Bronchial epithelial cell (primary cell): ENCODE measurements at regions not wholly inside any gene's neighbourhood (a gene's known extent, or its start where the extent isn't known, plus 50 kb on each side); places are given as distances from the start of the nearest gene placed in this dataset.
A peak's percentile ranks its signal among the peaks of the same experiment; 100 is the strongest.

Experiments used
- DNase-seq: peaks from one replicate; pipeline ENCODE4 v3.0.0-alpha.2; 2010; ENCODE audit warnings: low read depth
- FAIRE-seq: peaks from 2 replicates; lab custom pipeline; 2011; peaks lifted over from hg19 to GRCh38; lab: Jason Lieb, UNC
- H3K27me3 ChIP-seq: 2 replicates; pipeline ENCODE4 v1.5.1; 2011; ENCODE audit warnings: low read length; ENCODE audit not compliant: control insufficient read depth, insufficient read depth
- H3K36me3 ChIP-seq: 2 replicates; pipeline ENCODE4 v1.5.1; 2011; ENCODE audit warnings: low read length; ENCODE audit not compliant: control insufficient read depth, insufficient read depth
- H3K4me3 ChIP-seq: 2 replicates; pipeline ENCODE4 v1.5.1; 2011; ENCODE audit warnings: mild to moderate bottlenecking, low read depth, low read length, control low read depth
- TF ChIP-seq, protein P1 (sequence below): IDR thresholded peaks from 2 replicates; pipeline ENCODE4 v1.5.1; 2011; ENCODE audit warnings: mild to moderate bottlenecking, moderate library complexity, low read length, control low read depth, inconsistent platforms; ENCODE audit not compliant: insufficient read depth, severe bottlenecking

GRCh38 chrX:20756585-20756984 is 489.9 kb upstream of the RPS6KA3 start:
- TF ChIP-seq, protein P1, sequence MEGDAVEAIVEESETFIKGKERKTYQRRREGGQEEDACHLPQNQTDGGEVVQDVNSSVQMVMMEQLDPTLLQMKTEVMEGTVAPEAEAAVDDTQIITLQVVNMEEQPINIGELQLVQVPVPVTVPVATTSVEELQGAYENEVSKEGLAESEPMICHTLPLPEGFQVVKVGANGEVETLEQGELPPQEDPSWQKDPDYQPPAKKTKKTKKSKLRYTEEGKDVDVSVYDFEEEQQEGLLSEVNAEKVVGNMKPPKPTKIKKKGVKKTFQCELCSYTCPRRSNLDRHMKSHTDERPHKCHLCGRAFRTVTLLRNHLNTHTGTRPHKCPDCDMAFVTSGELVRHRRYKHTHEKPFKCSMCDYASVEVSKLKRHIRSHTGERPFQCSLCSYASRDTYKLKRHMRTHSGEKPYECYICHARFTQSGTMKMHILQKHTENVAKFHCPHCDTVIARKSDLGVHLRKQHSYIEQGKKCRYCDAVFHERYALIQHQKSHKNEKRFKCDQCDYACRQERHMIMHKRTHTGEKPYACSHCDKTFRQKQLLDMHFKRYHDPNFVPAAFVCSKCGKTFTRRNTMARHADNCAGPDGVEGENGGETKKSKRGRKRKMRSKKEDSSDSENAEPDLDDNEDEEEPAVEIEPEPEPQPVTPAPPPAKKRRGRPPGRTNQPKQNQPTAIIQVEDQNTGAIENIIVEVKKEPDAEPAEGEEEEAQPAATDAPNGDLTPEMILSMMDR = no peak
- Histone ChIP-seq H3K36me3 (no peaks in the 10 kb centered on the region), H3K4me3 (no peak overlapping the region), H3K27me3 (no peaks in the 10 kb centered on the region)
- no peak for FAIRE-seq
- DNase-seq = no peak

- H3K36me3 ChIP-seq = no peaks in the 10 kb centered on the region
- TF ChIP-seq, protein P1 = no peak
- H3K27me3 ChIP-seq = no peaks in the 10 kb centered on the region
- FAIRE-seq = no peak
- H3K4me3 ChIP-seq = no peak overlapping the region
- peak; percentile 7 for DNase-seq
Measured at GRCh38 chrX:20753076-20753475, 486.4 kb upstream of the RPS6KA3 start.

DNA sequence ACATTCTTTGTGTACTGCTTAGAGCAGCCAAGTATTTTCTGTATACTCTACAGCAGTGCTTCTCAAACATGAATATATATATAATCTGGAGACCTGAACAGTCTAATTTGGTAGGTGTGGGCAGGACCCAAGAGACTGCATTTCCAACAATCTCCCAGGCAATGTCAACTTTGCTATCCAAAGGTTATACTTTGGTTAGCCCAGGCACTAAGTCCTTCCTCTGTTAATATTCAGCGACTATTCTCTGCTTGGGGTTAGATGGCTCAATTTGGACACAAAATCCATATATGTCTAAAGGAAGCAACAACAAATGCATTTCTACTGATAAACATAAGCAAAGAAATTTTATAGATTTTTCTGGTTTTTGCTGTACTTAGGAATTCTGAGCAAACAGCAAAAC is 480.0 kb upstream of the RPS6KA3 start:
- no peaks in the 10 kb centered on the region for H3K27me3 ChIP-seq
- H3K36me3 ChIP-seq = no peaks in the 10 kb centered on the region
- TF ChIP-seq, protein P1 = no peak
- no peak for DNase-seq
- no peak overlapping the region for H3K4me3 ChIP-seq
- FAIRE-seq = no peak

DNA sequence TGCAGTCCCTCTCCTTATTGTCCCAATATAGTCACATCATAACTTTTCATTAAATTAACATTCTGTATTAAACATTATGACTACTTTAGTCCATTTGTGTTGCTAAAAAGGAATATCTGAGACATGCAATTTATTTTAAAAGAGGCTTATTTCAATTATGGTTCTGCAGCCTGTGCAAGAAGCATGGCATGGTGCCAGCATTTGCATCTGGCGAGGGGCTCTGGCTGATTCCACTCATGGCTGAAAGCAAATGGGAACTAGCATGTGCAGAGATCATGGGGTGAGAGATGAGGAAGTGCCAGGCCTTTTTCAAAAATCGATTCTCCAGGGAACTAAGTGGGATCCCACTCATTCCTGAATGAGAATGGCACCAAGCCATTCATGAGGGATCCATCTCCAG is 476.3 kb upstream of the RPS6KA3 start:
- FAIRE-seq (no peak), DNase-seq (no peak)
- H3K4me3 ChIP-seq = no peak overlapping the region
- H3K36me3 ChIP-seq = no peaks in the 10 kb centered on the region
- TF ChIP-seq, protein P1 = no peak
- no peaks in the 10 kb centered on the region for H3K27me3 ChIP-seq

- no peak for FAIRE-seq
Measured at GRCh38 chrX:20742106-20742505, 475.4 kb upstream of the RPS6KA3 start.

GRCh38 chrX:20740443-20740842 is 473.7 kb upstream of the RPS6KA3 start:
- Histone ChIP-seq H3K27me3 (no peaks in the 10 kb centered on the region), H3K36me3 (no peaks in the 10 kb centered on the region), H3K4me3 (no peak overlapping the region)
- TF ChIP-seq, protein P1 = no peak
- FAIRE-seq (no peak), DNase-seq (no peak)

More at GRCh38 chrX:20742106-20742505, 475.4 kb upstream of the RPS6KA3 start:
- DNase-seq = no peak
- Histone ChIP-seq H3K27me3 (no peaks in the 10 kb centered on the region), H3K36me3 (no peaks in the 10 kb centered on the region), H3K4me3 (no peak overlapping the region)
- TF ChIP-seq, protein P1 = no peak
